ENCODE measurements at regions not wholly inside any gene's neighbourhood (a gene's known extent, or its start where the extent isn't known, plus 50 kb on each side); places are given as distances from the start of the nearest gene placed in this dataset.

DNA sequence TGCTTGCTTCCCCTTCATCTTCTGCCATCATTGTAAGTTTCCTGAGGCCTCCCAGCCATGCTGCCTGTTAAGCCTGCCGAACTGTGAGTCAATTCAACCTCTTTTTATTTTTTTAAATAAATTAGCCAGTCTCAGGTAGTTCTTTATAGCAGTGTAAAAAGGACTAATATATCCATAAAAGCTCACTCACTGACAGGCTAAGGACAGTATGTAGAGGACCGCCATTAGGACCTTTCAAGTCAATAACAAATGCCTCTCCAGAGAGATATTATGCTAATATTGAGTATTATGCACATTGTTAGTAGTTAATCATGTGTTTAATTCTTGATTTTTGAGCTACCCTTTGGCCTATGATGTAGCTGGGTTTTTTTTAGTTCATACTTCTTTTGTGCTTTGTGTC, 62.6 kb upstream of the GYPA start:
- TF ChIP-seq, protein P1, sequence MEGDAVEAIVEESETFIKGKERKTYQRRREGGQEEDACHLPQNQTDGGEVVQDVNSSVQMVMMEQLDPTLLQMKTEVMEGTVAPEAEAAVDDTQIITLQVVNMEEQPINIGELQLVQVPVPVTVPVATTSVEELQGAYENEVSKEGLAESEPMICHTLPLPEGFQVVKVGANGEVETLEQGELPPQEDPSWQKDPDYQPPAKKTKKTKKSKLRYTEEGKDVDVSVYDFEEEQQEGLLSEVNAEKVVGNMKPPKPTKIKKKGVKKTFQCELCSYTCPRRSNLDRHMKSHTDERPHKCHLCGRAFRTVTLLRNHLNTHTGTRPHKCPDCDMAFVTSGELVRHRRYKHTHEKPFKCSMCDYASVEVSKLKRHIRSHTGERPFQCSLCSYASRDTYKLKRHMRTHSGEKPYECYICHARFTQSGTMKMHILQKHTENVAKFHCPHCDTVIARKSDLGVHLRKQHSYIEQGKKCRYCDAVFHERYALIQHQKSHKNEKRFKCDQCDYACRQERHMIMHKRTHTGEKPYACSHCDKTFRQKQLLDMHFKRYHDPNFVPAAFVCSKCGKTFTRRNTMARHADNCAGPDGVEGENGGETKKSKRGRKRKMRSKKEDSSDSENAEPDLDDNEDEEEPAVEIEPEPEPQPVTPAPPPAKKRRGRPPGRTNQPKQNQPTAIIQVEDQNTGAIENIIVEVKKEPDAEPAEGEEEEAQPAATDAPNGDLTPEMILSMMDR (IDR thresholded peaks at IDR 0.05) = no peak
- TF ChIP-seq EZH2 (IDR thresholded peaks at IDR 0.05) (no peak), EZH2phosphoT487 (IDR thresholded peaks at IDR 0.05) (no peak)
